Mammary epithelial cell (primary cell): ENCODE measurements at regions not wholly inside any gene's neighbourhood (a gene's known extent, or its start where the extent isn't known, plus 50 kb on each side); places are given as distances from the start of the nearest gene placed in this dataset.

Source experiments
- EZH2 ChIP-seq: IDR thresholded peaks from 2 replicates; pipeline ENCODE4 v1.6.1; 2012; ENCODE audit warnings: low read length, inconsistent platforms, borderline replicate concordance
- TF ChIP-seq, protein P1 (sequence below), 2 donors: IDR thresholded peaks in 1 of 2; conservative IDR thresholded peaks in 1 of 2; 2 replicates each; pipeline ENCODE4 v1.5.1; 2011 to 2012; ENCODE audit warnings: inconsistent platforms in 2 of 2, low read length in 2 of 2, mild to moderate bottlenecking in 2 of 2, control low read depth in 1 of 2, low read depth in 1 of 2; ENCODE audit not compliant: insufficient read depth in 1 of 2; ENCODE audit errors: extremely low read depth in 1 of 2

DNA sequence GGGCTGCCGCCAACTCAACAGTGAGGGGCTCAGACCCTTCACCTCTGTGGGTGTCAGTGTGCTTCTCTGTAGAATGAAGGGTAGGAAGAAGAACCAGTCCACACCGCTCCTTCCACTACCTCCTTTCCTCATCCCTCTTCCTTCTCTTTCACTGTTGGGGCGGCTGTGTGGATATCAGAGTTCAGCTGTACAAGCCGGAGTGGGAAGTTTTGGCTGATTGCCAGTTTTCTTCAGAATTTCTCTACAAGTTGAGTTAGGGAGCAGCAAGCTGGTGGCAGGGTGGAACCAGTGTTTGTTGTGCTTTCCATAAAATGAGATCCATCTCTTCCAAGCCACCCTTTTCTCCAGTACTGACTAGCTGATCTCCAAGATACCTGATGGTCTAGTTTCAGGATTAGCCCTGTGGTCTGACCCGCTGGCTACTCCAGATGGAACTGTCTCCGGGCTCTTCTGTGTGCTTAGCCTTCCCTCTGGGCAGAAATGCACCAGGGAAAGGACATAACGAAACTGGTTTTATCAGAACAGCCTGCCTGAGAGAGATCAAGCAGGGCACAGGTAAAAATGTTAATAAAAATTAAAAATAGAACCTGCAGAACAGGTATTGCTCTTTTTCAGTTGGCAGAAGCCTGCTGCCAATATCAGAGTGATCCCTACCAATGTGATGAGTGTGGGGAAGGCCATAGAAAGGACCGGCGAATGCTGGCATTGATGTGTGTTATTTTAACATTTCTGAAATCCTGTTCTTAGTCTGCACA is 169.9 kb upstream of the TSC22D2 start:
- TF ChIP-seq, protein P1, sequence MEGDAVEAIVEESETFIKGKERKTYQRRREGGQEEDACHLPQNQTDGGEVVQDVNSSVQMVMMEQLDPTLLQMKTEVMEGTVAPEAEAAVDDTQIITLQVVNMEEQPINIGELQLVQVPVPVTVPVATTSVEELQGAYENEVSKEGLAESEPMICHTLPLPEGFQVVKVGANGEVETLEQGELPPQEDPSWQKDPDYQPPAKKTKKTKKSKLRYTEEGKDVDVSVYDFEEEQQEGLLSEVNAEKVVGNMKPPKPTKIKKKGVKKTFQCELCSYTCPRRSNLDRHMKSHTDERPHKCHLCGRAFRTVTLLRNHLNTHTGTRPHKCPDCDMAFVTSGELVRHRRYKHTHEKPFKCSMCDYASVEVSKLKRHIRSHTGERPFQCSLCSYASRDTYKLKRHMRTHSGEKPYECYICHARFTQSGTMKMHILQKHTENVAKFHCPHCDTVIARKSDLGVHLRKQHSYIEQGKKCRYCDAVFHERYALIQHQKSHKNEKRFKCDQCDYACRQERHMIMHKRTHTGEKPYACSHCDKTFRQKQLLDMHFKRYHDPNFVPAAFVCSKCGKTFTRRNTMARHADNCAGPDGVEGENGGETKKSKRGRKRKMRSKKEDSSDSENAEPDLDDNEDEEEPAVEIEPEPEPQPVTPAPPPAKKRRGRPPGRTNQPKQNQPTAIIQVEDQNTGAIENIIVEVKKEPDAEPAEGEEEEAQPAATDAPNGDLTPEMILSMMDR (conservative IDR thresholded peaks at IDR 0.05 in 1 of 2, IDR thresholded peaks at IDR 0.05 in 1 of 2; ENCODE audit: extremely low read depth in 1 of 2, insufficient read depth in 1 of 2, low read depth in 1 of 2, low read length in 2 of 2) = no peak
- TF ChIP-seq EZH2 = no peak
